IPS DF 6.9 (cell line): ENCODE measurements at regions not wholly inside any gene's neighbourhood (a gene's known extent, or its start where the extent isn't known, plus 50 kb on each side); places are given as distances from the start of the nearest gene placed in this dataset.
A peak's percentile ranks its signal among the peaks of the same experiment; 100 is the strongest.

ENCODE experiments used
- DNase-seq: peaks from one replicate; pipeline ENCODE4 v3.0.0-alpha.2; 2013; ENCODE audit warnings: low read depth, low spot score
- H3K27ac ChIP-seq: one replicate; pipeline ENCODE4 v1.5.1; 2013; ENCODE audit warnings: low read length, control low read depth
- H3K27me3 ChIP-seq: 2 replicates; pipeline ENCODE4 v1.6.1; 2013; ENCODE audit warnings: mild to moderate bottlenecking, low read length; ENCODE audit not compliant: control insufficient read depth, insufficient read depth
- H3K36me3 ChIP-seq: 2 replicates; pipeline ENCODE4 v1.6.1; 2013; ENCODE audit warnings: low read length; ENCODE audit not compliant: control insufficient read depth, insufficient read depth
- H3K4me1 ChIP-seq: 2 replicates; pipeline ENCODE4 v1.6.1; 2013; ENCODE audit warnings: low read length; ENCODE audit not compliant: control insufficient read depth, insufficient read depth
- H3K4me3 ChIP-seq: 2 replicates; pipeline ENCODE4 v1.5.1; 2013; ENCODE audit warnings: mild to moderate bottlenecking, low read length
- H3K9me3 ChIP-seq: 2 replicates; pipeline ENCODE4 v1.6.1; 2013; ENCODE audit warnings: low read length, inconsistent platforms; ENCODE audit not compliant: control insufficient read depth, insufficient read depth
- WGBS: extraction: QIAGEN DNeasy Blood & Tissue Kit; methylation state at CpG from one replicate; pipeline ENCODE4 v1.1.7; 2013; ENCODE audit warnings: mixed read lengths, missing lambda C conversion rate; ENCODE audit not compliant: insufficient read length, insufficient coverage; 5-methylcytosine and 5-hydroxymethylcytosine counted together

- Histone ChIP-seq H3K27ac (no peak overlapping the region), H3K4me3 (no peak overlapping the region), H3K4me1 (0 out of 2 replicates have a peak, but pooled peaks cover 2% of the 10 kb centered on the region), H3K27me3 (no peaks in the 10 kb centered on the region), H3K9me3 (no peaks in the 10 kb centered on the region), H3K36me3 (no peaks in the 10 kb centered on the region)
- peak; percentile 89 for DNase-seq
- WGBS: no CpG with 5 or more reads among the region's 20 CpGs
Measured at GRCh38 chr1:168439456-168440375, 104.1 kb downstream of the XCL2 start.

- 0 out of 2 replicates have a peak, but pooled peaks cover 2% of the 10 kb centered on the region for H3K4me1 ChIP-seq
- H3K36me3 ChIP-seq: no peaks in the 10 kb centered on the region
- no CpG with 5 or more reads among the region's 3 CpGs for WGBS
- DNase-seq: no peak
- no peak overlapping the region for H3K27ac ChIP-seq
- no peak overlapping the region for H3K4me3 ChIP-seq
- no peaks in the 10 kb centered on the region for H3K27me3 ChIP-seq
- no peaks in the 10 kb centered on the region for H3K9me3 ChIP-seq
Measured at GRCh38 chr1:168438626-168439025, 105.2 kb downstream of the XCL2 start.

GRCh38 chr1:168437821-168438220 is 106.0 kb downstream of the XCL2 start:
- Histone ChIP-seq H3K9me3 (no peaks in the 10 kb centered on the region), H3K36me3 (no peaks in the 10 kb centered on the region), H3K27ac (no peak overlapping the region), H3K4me1 (0 out of 2 replicates have a peak, but pooled peaks cover 2% of the 10 kb centered on the region), H3K4me3 (no peak overlapping the region), H3K27me3 (no peaks in the 10 kb centered on the region)
- no CpG with 5 or more reads among the region's 6 CpGs for WGBS
- no peak for DNase-seq

GRCh38 chr1:168435439-168435838 is 108.4 kb downstream of the XCL2 start:
- no peak overlapping the region for H3K4me3 ChIP-seq
- no peak overlapping the region for H3K27ac ChIP-seq
- no peaks in the 10 kb centered on the region for H3K27me3 ChIP-seq
- no peaks in the 10 kb centered on the region for H3K4me1 ChIP-seq
- WGBS: no CpG with 5 or more reads among the region's 6 CpGs
- no peaks in the 10 kb centered on the region for H3K9me3 ChIP-seq
- no peak for DNase-seq
- H3K36me3 ChIP-seq: no peaks in the 10 kb centered on the region

DNA sequence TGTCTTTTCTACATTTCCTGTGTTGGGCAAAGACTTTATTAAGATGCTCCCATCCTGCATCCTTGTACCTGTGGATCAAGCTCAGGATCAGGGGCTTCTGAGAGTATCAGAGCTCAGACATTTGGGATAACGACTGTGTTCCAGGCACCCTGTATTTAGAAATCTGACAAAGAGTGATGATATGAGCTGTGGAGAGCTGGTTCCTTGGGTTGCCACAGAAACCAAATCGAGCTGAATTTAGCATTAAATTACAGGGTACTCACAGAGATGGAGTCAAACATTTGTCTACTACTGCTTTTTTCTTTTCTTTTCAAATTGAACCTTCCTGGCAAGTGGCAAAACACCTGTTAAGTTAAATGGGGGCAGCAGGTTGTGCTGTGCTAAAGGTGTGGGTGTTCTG is 110.6 kb downstream of the XCL2 start:
- Histone ChIP-seq H3K9me3 (no peaks in the 10 kb centered on the region), H3K36me3 (no peaks in the 10 kb centered on the region), H3K4me3 (no peak overlapping the region), H3K27me3 (no peaks in the 10 kb centered on the region), H3K27ac (no peak overlapping the region), H3K4me1 (peaks cover 2% of the 10 kb centered on the region; the same call in 1 of the 2 replicates)
- DNase-seq: no peak
- no CpG with 5 or more reads among the region's 2 CpGs for WGBS

DNA sequence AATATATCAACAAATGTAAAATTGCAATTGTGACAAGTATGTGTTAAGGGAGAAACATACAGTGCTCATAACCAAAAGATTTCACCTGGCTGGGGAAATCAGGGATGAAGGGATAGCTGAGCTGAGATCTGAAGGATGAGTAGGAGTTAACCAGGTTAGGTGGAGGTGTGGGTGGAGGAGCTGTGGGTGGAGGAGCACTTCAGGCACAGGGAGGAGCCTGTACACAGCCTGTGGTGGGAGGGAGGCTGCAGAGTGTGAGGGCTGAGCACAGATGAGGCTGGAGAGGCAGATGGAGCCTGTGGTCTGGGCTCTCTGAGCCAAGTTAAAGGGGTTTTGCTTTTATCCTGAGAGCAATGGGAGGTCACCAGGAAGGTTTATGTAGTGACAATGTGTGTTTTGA is 111.9 kb downstream of the XCL2 start:
- Histone ChIP-seq H3K4me3 (no peak overlapping the region), H3K27me3 (no peaks in the 10 kb centered on the region), H3K27ac (no peak overlapping the region), H3K4me1 (peaks cover 4% of the 10 kb centered on the region; the same call in 1 of the 2 replicates), H3K36me3 (no peaks in the 10 kb centered on the region), H3K9me3 (no peaks in the 10 kb centered on the region)
- DNase-seq: no peak

DNA sequence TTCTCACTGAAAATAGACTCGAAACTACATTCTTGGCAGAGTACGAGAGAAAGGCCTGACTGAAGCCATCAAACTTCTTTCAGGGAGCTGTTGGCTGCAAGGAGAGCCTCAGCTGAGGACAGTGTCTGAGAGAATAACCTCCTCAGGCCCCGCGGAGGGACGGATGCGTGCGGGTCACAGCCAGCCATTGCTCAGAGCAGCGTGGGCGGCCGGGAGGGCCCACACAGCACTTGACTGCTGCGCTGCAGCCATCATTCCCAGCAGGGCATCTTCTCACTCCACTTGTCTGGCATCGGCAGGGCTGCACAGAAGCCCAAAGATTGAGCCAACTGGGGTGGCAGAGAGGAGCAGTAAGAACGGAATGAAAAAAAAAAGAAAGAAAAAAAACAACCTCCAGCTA is 113.5 kb downstream of the XCL2 start:
- Histone ChIP-seq H3K4me1 (peaks cover 4% of the 10 kb centered on the region; the same call in 1 of the 2 replicates), H3K4me3 (no peak overlapping the region), H3K9me3 (no peaks in the 10 kb centered on the region), H3K27me3 (no peaks in the 10 kb centered on the region), H3K27ac (no peak overlapping the region), H3K36me3 (no peaks in the 10 kb centered on the region)
- WGBS: no CpG with 5 or more reads among the region's 13 CpGs
- DNase-seq: no peak

- H3K27me3 ChIP-seq: no peaks in the 10 kb centered on the region
- WGBS: no CpG with 5 or more reads among the region's 4 CpGs
- H3K27ac ChIP-seq: no peak overlapping the region
- no peak for DNase-seq
- peaks cover 4% of the 10 kb centered on the region; the same call in 1 of the 2 replicates for H3K4me1 ChIP-seq
- H3K4me3 ChIP-seq: no peak overlapping the region
- H3K36me3 ChIP-seq: no peaks in the 10 kb centered on the region
- H3K9me3 ChIP-seq: no peaks in the 10 kb centered on the region
Measured at GRCh38 chr1:168428063-168428731, 115.6 kb downstream of the XCL2 start.

DNA sequence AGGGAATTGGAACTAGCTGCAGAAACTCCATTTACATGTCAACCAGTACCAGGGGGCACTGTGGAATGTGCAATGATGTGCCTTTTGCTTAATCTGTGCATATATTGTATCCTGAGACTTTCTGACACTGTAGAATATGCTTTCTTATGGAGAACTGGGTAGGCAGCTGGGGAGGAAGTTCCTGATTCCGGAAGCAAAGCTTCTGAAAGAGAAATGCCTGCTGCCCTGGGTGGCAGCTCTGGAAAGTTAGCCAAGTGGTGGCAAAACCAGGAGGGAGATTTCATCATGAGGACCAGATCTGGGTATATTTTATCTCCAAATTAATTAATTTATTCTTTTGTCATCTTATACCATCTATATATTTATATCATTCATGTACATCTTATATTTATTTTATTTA is 116.7 kb downstream of the XCL2 start:
- Histone ChIP-seq H3K36me3 (no peaks in the 10 kb centered on the region), H3K4me1 (peaks cover 4% of the 10 kb centered on the region; the same call in 1 of the 2 replicates), H3K27ac (no peak overlapping the region), H3K9me3 (no peaks in the 10 kb centered on the region), H3K4me3 (no peak overlapping the region), H3K27me3 (no peaks in the 10 kb centered on the region)
- no CpG with 5 or more reads among the region's 1 CpG for WGBS
- DNase-seq: no peak

- H3K36me3 ChIP-seq: no peaks in the 10 kb centered on the region
- no CpG with 5 or more reads among the region's 2 CpGs for WGBS
- H3K9me3 ChIP-seq: no peaks in the 10 kb centered on the region
- peaks cover 4% of the 10 kb centered on the region; the same call in 1 of the 2 replicates for H3K4me1 ChIP-seq
- H3K27ac ChIP-seq: no peak overlapping the region
- no peaks in the 10 kb centered on the region for H3K27me3 ChIP-seq
- no peak for DNase-seq
- no peak overlapping the region for H3K4me3 ChIP-seq
Measured at GRCh38 chr1:168424281-168424680, 119.5 kb downstream of the XCL2 start.
